Lower leg skin (tissue), 4 donors: ENCODE measurements at regions not wholly inside any gene's neighbourhood (a gene's known extent, or its start where the extent isn't known, plus 50 kb on each side); places are given as distances from the start of the nearest gene placed in this dataset.
A peak's percentile ranks its signal among the peaks of the same experiment; 100 is the strongest.

ENCODE experiments used
- DNase-seq, 2 donors: peaks; one replicate each; pipeline ENCODE4 v3.0.0-alpha.2; 2019; ENCODE audit warnings: low spot score in 2 of 2
- H3K4me3 ChIP-seq: fragments of 200-600 bp; sonication (generic); 2 replicates; pipeline ENCODE4 v1.5.1; 2017; ENCODE audit warnings: mild to moderate bottlenecking, low read depth; ENCODE audit not compliant: poor library complexity, severe bottlenecking
- CTCF ChIP-seq, 3 donors: fragments of 450-650 bp; IDR thresholded peaks; one replicate each; pipeline ENCODE4 v1.5.1; 2016; ENCODE audit warnings: antibody characterized with exemption in 3 of 3, mild to moderate bottlenecking in 3 of 3, moderate library complexity in 2 of 3
- POLR2A ChIP-seq, 2 donors: fragments of 450-650 bp; IDR thresholded peaks; one replicate each; pipeline ENCODE4 v1.6.1; 2016 to 2017; ENCODE audit warnings: antibody characterized with exemption in 2 of 2, mild to moderate bottlenecking in 1 of 2, moderate library complexity in 1 of 2
- WGBS, 2 donors: methylation state at CpG; one replicate each; pipeline ENCODE4 v1.1.5; 2018; 5-methylcytosine and 5-hydroxymethylcytosine counted together
- intact Hi-C: fragments of 100-400 bp; cut with DNase I; formaldehyde crosslinking; loops from one replicate; pipeline ENCODE4 v1.15.0; 2023; ENCODE audit warnings: low total_unique reads

DNA sequence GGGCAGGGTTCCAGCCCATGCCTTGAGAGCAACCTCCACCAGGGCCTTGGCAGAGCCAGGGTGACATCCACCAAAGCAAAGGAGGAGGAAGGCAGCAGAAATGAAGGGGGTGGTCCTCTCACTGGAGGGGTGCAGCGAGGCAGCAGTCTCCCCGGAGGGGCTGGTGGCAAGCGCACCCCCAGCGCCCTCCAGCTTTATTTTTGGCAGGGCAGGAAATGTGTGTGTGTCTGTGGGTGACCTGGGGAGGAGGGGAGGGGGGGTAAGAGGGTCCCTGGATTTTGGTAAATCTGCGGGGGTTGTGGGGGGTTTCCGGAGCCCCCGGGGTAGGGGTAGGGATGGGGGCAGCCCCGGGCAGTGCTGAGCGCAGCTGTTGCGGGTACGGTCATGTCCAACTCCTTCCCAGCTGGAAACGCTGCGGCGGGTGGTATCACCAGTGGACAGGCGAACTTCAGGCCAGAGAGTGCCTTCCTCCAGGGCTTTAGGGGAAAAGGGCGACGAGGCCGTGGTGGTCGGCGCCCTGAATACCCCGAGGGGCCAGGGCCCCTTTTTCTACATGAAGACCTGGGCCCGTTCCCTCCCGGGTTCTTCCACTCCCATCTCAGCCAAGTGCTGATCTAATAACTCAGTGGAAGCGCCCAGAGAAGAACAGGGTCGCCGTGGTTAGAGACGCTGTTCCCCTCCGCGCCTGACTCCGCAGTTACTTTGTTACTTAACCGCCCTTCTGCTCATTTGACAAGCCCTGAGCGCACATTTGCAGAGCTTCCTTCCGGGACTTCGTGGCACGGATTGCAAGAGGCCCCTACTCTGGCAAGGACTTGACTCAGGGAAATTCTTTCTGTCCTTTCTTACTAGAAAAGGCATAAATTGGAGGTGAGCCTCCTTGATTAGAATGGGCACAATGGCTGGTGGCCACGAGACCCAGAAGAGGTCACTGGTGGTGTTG lies 55.2 kb downstream of the FOS start:
- no peak overlapping the region for H3K4me3 ChIP-seq
- DNase-seq: peak; percentile 55 to 91
- TF ChIP-seq CTCF (IDR thresholded peaks at IDR 0.05): no peak
- TF ChIP-seq POLR2A (IDR thresholded peaks at IDR 0.05): no peak
- intact Hi-C loops: no loop called here
- 69 to 79% methylated on average over 35 to 36 of the region's 36 CpGs for WGBS, 2 donors

- H3K4me3 ChIP-seq: no peak overlapping the region
- TF ChIP-seq CTCF (IDR thresholded peaks at IDR 0.05): no peak
- no peak for TF ChIP-seq POLR2A (IDR thresholded peaks at IDR 0.05)
- no peak for DNase-seq
- 48 to 61% methylated on average over 10 of the region's 10 CpGs for WGBS, 2 donors
- intact Hi-C loops: no loop called here
These were observed 56.0 kb downstream of the FOS start for GRCh38 chr14:75334549-75335051.

DNA sequence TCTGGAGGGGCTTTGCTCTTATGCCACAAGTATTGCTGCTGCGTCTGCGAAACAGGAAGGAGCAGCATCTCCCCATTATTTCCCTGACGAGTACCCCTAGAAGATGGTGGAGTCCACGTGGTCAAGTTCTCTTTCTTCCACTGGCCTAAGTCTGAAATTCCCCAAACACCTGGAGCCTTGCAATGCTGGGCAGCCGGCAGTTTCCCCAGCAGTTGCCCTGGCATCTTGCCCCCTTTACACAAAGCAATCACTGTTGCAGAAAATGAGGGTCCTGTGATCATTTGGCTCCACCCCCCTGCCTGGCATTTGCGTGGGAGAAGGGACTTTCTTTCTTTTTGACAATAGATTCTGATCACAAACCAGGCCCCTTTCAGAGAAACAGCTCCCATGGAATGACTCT lies 56.9 kb downstream of the FOS start:
- DNase-seq: no peak
- H3K4me3 ChIP-seq: no peak overlapping the region
- WGBS, 2 donors: 74 to 77% methylated on average over 6 of the region's 6 CpGs
- TF ChIP-seq CTCF (IDR thresholded peaks at IDR 0.05) (no peak), POLR2A (IDR thresholded peaks at IDR 0.05) (no peak)
- intact Hi-C loops: no loop called here

GRCh38 chr14:75338398-75338797 lies 59.8 kb downstream of the FOS start:
- TF ChIP-seq POLR2A (IDR thresholded peaks at IDR 0.05): no peak
- no peak for TF ChIP-seq CTCF (IDR thresholded peaks at IDR 0.05)
- intact Hi-C loops: no loop called here
- DNase-seq: no peak
- no peak overlapping the region for H3K4me3 ChIP-seq

DNA sequence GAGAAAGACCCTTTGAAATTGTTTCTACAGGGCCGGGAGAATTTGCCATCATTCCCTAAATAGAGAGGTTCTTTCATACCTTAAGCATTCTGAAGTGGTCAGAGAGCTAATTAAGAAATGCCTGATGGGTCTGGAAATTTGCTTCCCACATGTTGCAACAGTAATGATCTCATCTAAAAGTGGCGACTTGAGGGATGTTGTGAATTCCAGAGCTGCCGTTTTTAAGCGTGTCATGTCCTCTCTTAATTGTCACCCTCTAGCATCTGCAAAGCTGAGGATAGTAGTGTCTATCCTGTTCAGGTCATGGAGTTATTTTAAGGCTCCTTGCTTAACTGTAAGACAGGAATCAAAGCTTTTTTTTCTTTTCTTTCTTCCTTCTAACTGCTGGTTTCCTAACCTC lies 60.4 kb downstream of the FOS start:
- 34 to 48% methylated on average over 4 of the region's 4 CpGs for WGBS, 2 donors
- DNase-seq: peak in 1 of 2 donors; percentile 46
- TF ChIP-seq POLR2A (IDR thresholded peaks at IDR 0.05): no peak
- no peak for TF ChIP-seq CTCF (IDR thresholded peaks at IDR 0.05)
- intact Hi-C loops: no loop called here
- no peak overlapping the region for H3K4me3 ChIP-seq
